GM12874 (cell line): ENCODE measurements at regions not wholly inside any gene's neighbourhood (a gene's known extent, or its start where the extent isn't known, plus 50 kb on each side); places are given as distances from the start of the nearest gene placed in this dataset.

ENCODE experiments used
- TF ChIP-seq, protein P1 (sequence below): IDR thresholded peaks from 2 replicates; pipeline ENCODE4 v1.5.1; 2011; ENCODE audit warnings: low read depth, mild to moderate bottlenecking, control low read depth, low read length, moderate library complexity; ENCODE audit not compliant: insufficient read depth

DNA sequence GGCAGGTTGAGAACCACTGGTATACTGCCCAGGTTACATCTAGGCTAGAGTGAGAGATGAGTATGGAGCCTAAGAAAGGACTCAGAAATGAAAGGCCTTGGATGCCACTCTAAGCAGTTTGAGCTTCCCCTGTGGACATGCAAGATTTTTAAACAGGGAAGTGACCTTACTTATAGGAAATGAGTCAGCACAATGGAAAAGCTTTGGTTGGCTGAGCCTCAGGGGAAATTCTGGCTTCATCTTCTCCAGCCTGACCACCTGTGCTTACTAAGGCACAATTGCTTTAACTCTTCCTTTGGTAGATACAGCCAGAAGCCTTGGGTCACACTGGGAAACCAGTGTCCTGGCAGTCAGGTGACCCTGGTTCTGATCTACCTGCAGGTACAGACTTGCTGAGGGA is 380.2 kb upstream of the ZNF462 start:
- TF ChIP-seq, protein P1, sequence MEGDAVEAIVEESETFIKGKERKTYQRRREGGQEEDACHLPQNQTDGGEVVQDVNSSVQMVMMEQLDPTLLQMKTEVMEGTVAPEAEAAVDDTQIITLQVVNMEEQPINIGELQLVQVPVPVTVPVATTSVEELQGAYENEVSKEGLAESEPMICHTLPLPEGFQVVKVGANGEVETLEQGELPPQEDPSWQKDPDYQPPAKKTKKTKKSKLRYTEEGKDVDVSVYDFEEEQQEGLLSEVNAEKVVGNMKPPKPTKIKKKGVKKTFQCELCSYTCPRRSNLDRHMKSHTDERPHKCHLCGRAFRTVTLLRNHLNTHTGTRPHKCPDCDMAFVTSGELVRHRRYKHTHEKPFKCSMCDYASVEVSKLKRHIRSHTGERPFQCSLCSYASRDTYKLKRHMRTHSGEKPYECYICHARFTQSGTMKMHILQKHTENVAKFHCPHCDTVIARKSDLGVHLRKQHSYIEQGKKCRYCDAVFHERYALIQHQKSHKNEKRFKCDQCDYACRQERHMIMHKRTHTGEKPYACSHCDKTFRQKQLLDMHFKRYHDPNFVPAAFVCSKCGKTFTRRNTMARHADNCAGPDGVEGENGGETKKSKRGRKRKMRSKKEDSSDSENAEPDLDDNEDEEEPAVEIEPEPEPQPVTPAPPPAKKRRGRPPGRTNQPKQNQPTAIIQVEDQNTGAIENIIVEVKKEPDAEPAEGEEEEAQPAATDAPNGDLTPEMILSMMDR, result no peak

DNA sequence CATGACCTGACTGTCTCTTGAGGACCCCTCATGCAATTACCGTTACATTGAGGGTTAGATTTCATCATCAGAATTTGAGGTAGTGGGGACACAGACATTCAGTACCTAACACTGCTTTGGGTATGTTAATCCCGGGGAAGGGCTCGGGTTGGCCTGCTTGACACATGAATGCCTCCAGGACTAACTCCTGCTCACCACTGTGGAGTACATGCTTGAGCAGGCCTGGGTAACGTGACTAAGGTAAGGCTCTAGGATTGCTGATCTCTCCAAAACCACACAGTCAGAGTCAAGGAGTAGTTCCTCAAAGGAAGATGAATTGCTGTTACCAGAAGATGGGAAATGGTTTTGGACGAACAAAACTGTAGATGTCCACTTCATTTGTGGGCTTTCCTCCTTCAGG is 376.3 kb upstream of the ZNF462 start:
- TF ChIP-seq, protein P1, result no peak

DNA sequence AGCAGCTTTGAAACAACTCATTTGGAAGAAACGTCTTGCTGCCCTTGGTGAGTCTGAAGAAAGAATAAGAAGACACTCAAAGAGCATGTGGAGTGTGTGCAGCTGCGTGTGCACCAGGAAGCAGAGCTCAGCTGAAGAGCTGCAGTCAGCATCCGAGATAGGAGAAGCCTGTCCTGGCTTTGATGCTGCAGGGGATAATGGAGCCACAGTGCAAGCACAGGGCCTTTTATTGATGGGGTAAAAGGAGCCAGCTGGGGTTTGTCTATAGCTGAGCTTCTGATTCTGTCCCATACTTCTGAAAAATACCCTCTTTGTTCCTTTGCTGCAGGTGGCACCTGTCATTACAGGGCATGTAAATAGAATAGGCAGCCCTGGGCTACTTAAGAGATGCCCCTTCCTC is 375.7 kb upstream of the ZNF462 start:
- TF ChIP-seq, protein P1, result no peak

DNA sequence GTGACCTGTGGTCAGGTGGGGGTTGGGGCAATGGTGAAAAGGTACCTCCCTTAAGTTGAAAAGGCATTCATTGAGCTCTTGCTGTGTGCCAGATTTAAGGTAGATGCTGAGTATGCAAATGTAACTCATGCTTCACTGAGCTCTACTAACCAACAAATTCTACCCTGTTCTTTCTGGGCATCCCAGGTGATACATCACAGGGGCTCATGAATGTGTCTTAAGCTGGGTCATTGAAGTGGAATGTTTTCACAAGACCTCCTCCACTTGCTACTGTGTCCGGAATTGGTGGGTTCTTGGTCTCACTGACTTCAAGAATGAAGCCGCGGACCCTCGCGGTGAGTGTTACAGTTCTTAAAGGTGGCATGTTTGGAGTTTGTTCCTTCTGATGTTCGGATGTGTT is 362.8 kb upstream of the ZNF462 start:
- TF ChIP-seq, protein P1, result no peak

DNA sequence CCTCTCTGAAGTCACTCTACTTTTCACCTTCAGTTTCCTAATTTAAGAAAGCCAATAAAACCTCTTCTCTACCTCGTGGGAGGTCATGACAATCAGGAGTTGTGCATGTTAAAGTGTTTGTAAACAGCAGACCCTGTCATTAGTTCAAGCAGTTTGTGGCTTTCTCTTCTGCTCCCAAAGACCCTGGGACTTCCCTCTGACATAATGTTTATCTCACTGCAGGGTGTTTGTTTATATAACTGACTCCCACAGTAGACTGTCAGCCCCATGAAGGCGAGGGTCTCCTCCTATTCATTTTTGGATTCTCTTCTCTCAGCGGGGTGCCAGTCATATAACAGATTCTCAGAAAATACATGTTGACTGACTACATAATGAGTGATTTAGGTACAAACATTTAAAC is 360.0 kb upstream of the ZNF462 start:
- TF ChIP-seq, protein P1, result no peak

DNA sequence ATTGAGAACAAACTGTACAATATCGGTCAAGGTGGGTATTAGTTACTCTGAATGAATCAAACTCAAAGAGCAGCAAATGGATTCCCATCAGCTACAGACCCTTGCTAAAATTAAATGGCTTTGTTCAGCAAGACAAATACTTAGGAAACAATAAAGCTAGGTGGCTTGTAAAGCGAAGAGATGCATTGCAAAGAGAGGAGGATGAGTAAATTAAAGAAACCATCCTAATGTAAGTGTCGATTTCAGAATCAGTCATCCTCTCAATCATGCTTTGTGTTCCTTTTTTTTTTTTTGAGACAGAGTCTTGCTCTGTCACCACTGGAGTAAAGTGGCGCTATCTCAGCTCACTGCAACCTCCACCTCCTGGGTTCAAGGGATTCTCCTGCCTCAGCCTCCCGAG is 359.2 kb upstream of the ZNF462 start:
- TF ChIP-seq, protein P1, result no peak

DNA sequence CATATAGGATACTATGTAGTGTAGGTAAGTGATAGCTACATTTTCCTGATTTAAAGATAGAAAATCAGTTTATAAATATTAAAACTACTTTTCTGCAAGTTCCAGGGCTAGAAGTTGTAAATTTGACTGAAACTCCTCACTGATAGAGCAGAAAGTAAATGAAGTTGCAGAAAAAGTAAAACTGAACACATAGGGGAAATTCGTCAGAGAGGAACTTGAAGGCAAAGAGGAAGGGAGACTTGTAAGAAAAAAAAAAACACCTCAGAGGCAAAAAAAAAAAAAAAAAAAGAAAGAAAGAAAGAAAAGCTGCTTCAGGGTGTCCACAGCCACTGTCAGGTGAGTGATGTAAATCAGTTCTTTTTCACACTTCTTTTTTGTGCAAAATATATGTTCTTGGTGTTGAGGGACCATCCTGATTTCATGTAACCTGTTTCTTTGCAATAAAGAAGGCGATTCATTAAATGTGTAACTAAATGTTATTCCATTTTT is 336.2 kb upstream of the ZNF462 start:
- TF ChIP-seq, protein P1, result no peak

DNA sequence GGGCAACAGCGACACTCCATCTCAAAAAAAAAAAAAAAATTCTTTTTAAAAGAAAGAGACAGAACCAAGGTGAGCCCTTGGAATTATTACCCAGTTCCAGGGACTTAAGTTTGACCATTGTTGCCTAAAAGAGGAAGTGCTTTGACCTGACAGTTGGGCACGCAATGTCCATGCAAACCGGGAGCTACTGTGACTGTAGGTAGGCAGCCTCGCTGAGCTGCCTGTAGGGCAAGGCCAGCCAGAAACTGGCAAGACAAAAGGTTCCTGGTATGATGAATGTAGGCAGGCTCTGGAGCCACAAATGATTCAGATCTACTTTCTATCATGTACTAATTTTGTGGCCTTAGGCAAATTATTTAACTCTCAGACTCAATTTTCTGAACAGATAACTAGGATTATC is 334.8 kb upstream of the ZNF462 start:
- TF ChIP-seq, protein P1, result no peak
